Activated B cell treated with CpG ODN at 0.5 μM for 24 hours (primary cell): ENCODE measurements at regions not wholly inside any gene's neighbourhood (a gene's known extent, or its start where the extent isn't known, plus 50 kb on each side); places are given as distances from the start of the nearest gene placed in this dataset.

ENCODE experiments used
- ATAC-seq: fragments of 200-7000 bp; cut with Tn5 transposase; one replicate; pipeline ENCODE4 v1.10.0; 2021; ENCODE audit warnings: low read depth, mild to moderate bottlenecking, moderate library complexity
- CTCF ChIA-PET: fragments of 350-600 bp; sonication (Branson Sonifier 250); formaldehyde crosslinking; loops from one replicate; lab custom pipeline; 2021; ENCODE audit warnings: antibody characterized with exemption; lab: Charles Lee
- POLR2A ChIA-PET: fragments of 350-600 bp; sonication (Branson Sonifier 250); formaldehyde crosslinking; loops from one replicate; lab custom pipeline; 2021; ENCODE audit warnings: antibody characterized with exemption; lab: Charles Lee
- DNase-seq: peaks from one replicate; pipeline ENCODE4 v3.0.0; 2022
- H3K27ac Mint-ChIP-seq: one replicate; pipeline ENCODE4 v1.8.0; 2020; ENCODE audit warnings: mixed read lengths
- H3K27me3 Mint-ChIP-seq: one replicate; pipeline ENCODE4 v1.8.0; 2021; ENCODE audit warnings: mixed read lengths
- H3K36me3 Mint-ChIP-seq: one replicate; pipeline ENCODE4 v1.8.0; 2021; ENCODE audit warnings: low read depth, mixed read lengths
- H3K4me1 Mint-ChIP-seq: one replicate; pipeline ENCODE4 v1.8.0; 2021; ENCODE audit warnings: mixed read lengths
- H3K4me3 Mint-ChIP-seq: one replicate; pipeline ENCODE4 v1.8.0; 2020; ENCODE audit warnings: mild to moderate bottlenecking, mixed read lengths
- H3K9me3 Mint-ChIP-seq: one replicate; pipeline ENCODE4 v1.8.0; 2020; ENCODE audit warnings: mixed read lengths
- CTCF ChIP-seq: fragments of 200-600 bp; IDR thresholded peaks from one replicate; pipeline ENCODE4 v1.8.0; 2022; ENCODE audit warnings: antibody characterized with exemption, mild to moderate bottlenecking
- intact Hi-C: fragments of 100-400 bp; cut with micrococcal nuclease; formaldehyde crosslinking; loops from one replicate; pipeline ENCODE4 v1.15.1; 2024

DNA sequence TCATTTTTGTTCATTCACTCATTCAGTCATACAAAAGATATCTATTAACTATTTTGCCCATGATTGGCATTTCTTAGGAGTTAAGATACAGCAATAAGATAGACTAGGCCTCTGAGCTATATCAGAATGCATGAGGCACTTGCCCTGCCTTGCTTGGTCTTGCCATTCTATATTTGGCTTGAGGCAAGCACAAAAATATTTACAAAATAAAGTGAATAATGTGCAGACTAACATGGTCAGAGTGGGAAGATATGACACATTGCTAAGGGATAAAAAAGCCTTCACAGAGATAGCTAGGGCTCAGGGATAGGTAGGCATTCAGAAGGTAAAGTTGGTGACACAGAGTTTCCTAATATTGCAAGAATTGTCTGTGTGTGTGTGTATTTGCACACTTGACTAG lies 75.0 kb upstream of the MMADHC start:
- H3K27ac Mint-ChIP-seq: no peak overlapping the region
- no peaks in the 10 kb centered on the region for H3K27me3 Mint-ChIP-seq
- CTCF ChIA-PET: no interaction called here
- H3K4me3 Mint-ChIP-seq: no peak overlapping the region
- POLR2A ChIA-PET: no interaction called here
- H3K9me3 Mint-ChIP-seq: peaks cover 5% of the 10 kb centered on the region
- ATAC-seq (no peak), DNase-seq (no peak)
- no peak for TF ChIP-seq CTCF
- H3K36me3 Mint-ChIP-seq: no peaks in the 10 kb centered on the region
- intact Hi-C loops: no loop called here
- no peaks in the 10 kb centered on the region for H3K4me1 Mint-ChIP-seq

DNA sequence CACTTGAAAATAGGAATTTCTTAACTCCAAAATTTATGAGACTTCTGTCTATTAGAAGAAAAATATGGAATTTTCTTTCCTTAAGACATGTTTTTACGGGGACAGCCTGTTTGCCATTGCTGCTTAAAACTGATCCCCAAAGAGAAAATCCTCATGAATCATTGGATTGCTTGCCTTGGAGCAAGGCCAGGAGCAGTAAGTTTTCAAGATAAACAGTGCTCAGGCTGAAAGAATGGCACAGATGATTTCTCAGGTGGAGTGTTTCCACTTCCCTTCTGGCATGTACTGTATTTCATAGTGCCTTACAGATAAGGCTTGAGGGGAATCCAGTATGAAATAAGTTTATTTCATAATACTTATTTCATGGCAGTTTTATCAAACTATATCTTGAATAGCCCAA lies 74.3 kb upstream of the MMADHC start:
- no peak for TF ChIP-seq CTCF

GRCh38 chr2:149658553-149658952 lies 71.0 kb upstream of the MMADHC start:
- no peaks in the 10 kb centered on the region for H3K27me3 Mint-ChIP-seq
- ATAC-seq (no peak), DNase-seq (no peak)
- TF ChIP-seq CTCF: no peak
- H3K36me3 Mint-ChIP-seq: no peaks in the 10 kb centered on the region
- CTCF ChIA-PET: no interaction called here
- H3K9me3 Mint-ChIP-seq: peaks cover 3% of the 10 kb centered on the region
- intact Hi-C loops: no loop called here
- H3K4me3 Mint-ChIP-seq: no peak overlapping the region
- POLR2A ChIA-PET: no interaction called here
- no peaks in the 10 kb centered on the region for H3K4me1 Mint-ChIP-seq
- H3K27ac Mint-ChIP-seq: no peak overlapping the region

More for the DNA sequence above, 74.3 kb upstream of the MMADHC start:
- CTCF ChIA-PET: no interaction called here
- H3K4me1 Mint-ChIP-seq: no peaks in the 10 kb centered on the region
- no peak overlapping the region for H3K27ac Mint-ChIP-seq
- H3K27me3 Mint-ChIP-seq: no peaks in the 10 kb centered on the region
- peaks cover 5% of the 10 kb centered on the region for H3K9me3 Mint-ChIP-seq
- POLR2A ChIA-PET: no interaction called here
- H3K36me3 Mint-ChIP-seq: no peaks in the 10 kb centered on the region
- ATAC-seq (no peak), DNase-seq (no peak)
- intact Hi-C loops: no loop called here
- H3K4me3 Mint-ChIP-seq: no peak overlapping the region

DNA sequence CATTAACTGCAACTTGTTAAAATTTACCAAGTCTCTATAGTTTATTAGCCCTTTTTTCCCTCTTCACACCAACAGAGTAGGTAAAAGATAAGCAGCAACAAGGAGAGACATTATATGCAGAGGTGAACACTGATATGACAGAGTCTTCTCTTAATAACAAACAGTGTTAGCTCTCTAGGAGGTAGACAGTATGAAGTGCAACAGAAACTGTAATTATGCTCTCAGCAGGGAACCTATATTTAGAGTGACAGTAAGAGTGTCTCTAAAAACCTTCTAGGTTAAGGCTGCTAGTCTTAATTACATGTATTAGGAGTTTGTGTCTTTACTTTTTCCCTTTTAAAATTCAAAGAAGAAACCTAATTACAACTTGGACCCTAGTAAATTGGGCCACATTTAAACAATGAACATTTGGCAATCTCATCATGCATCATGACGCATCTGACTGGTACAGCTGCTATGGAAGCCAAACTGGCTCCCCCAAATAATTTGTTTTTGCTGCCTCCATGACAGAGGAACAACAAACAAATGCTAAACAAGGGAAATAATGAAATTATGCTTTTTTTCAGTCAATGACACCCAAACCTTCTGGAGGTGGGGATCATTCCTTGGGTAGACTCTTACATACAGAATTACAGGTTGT lies 69.9 kb upstream of the MMADHC start:
- no peak for DNase-seq
- CTCF ChIA-PET: no interaction called here
- no peak for ATAC-seq
- Mint-ChIP-seq H3K27ac (no peak overlapping the region), H3K9me3 (peaks cover 3% of the 10 kb centered on the region), H3K36me3 (no peaks in the 10 kb centered on the region), H3K27me3 (no peaks in the 10 kb centered on the region), H3K4me1 (no peaks in the 10 kb centered on the region), H3K4me3 (no peak overlapping the region)
- no peak for TF ChIP-seq CTCF
- intact Hi-C loops: no loop called here
- POLR2A ChIA-PET: no interaction called here

DNA sequence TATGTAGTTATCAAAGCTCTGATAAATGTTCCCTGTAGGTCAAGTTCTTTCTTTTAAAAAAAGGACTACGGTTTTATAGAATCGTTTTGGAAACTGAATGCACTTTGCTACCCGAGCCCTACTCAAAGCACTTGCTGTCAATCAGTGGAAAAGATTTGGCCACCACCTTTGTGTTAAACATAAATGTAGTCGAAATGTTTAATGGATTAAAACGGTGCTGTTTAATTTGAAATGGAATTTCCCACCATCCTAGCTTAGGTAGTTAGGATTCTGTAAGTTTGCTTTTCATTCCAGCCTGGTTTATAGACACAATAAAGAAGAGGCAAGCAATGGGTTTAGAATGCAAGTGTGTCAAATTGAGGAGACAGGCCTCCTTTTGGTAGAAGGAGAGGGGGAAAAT lies 69.4 kb upstream of the MMADHC start:
- ChIA-PET CTCF (no interaction called here), POLR2A (no interaction called here)
- no peak for DNase-seq
- H3K4me3 Mint-ChIP-seq: no peak overlapping the region
- H3K36me3 Mint-ChIP-seq: no peaks in the 10 kb centered on the region
- ATAC-seq: no peak
- TF ChIP-seq CTCF: no peak
- peaks cover 3% of the 10 kb centered on the region for H3K9me3 Mint-ChIP-seq
- no peaks in the 10 kb centered on the region for H3K4me1 Mint-ChIP-seq
- intact Hi-C loops: no loop called here
- no peaks in the 10 kb centered on the region for H3K27me3 Mint-ChIP-seq
- H3K27ac Mint-ChIP-seq: no peak overlapping the region
